Panc1 (cell line): ENCODE measurements at regions not wholly inside any gene's neighbourhood (a gene's known extent, or its start where the extent isn't known, plus 50 kb on each side); places are given as distances from the start of the nearest gene placed in this dataset.

ENCODE experiments used
- ATAC-seq: fragments of 200-7000 bp; cut with Tn5 transposase; 2 replicates; pipeline ENCODE4 v1.9.1; 2020; ENCODE audit warnings: mild to moderate bottlenecking, moderate library complexity
- BruUV-seq: library from RNA; stranded (reverse); fragments of 400-500 nt; replicated peaks from 2 replicates; lab custom pipeline; 2021; lab: Mats Ljungman, UMichigan
- CTCF ChIA-PET: fragments of 300-600 bp; sonication (Branson Sonifier 250); formaldehyde crosslinking; loops from one replicate; lab custom pipeline; 2022; ENCODE audit warnings: antibody characterized with exemption; lab: Charles Lee
- POLR2A ChIA-PET: fragments of 300-600 bp; sonication (Branson Sonifier 250); formaldehyde crosslinking; loops from one replicate; lab custom pipeline; 2022; ENCODE audit warnings: antibody characterized with exemption; lab: Charles Lee
- DNase-seq: peaks from one replicate; pipeline ENCODE4 v3.0.0-alpha.2; 2010; ENCODE audit warnings: low read depth, low spot score
- H3K27ac ChIP-seq: 2 replicates; pipeline ENCODE4 v1.5.1; 2011; ENCODE audit warnings: mild to moderate bottlenecking, low read length, inconsistent platforms
- H3K27me3 ChIP-seq: fragments of 200-500 bp; sonication (Bioruptor generic); 2 replicates; pipeline ENCODE4 v1.6.0; 2014; ENCODE audit warnings: low read length, inconsistent platforms; ENCODE audit not compliant: control insufficient read depth, insufficient read depth
- H3K36me3 ChIP-seq: fragments of 200-500 bp; sonication (Bioruptor generic); 2 replicates; pipeline ENCODE4 v1.5.1; 2014; ENCODE audit warnings: inconsistent platforms, mild to moderate bottlenecking, low read length, moderate library complexity; ENCODE audit not compliant: control insufficient read depth, insufficient read depth
- H3K4me1 ChIP-seq: 2 replicates; pipeline ENCODE4 v1.5.1; 2011; ENCODE audit warnings: inconsistent platforms, mild to moderate bottlenecking, low read length, moderate library complexity; ENCODE audit not compliant: control insufficient read depth, insufficient read depth
- H3K4me3 ChIP-seq, 2 experiments: 2 replicates each; pipeline ENCODE4 v1.5.1; 2011 to 2012; ENCODE audit warnings: low read depth in 2 of 2, low read length in 2 of 2, mild to moderate bottlenecking in 2 of 2, inconsistent platforms in 1 of 2, moderate library complexity in 1 of 2
- H3K9me3 ChIP-seq: fragments of 200-500 bp; sonication (Bioruptor generic); 2 replicates; pipeline ENCODE4 v1.5.1; 2014; ENCODE audit warnings: low read depth, mild to moderate bottlenecking, inconsistent platforms, low read length, moderate library complexity; ENCODE audit not compliant: control insufficient read depth, insufficient read depth
- CTCF ChIP-seq: fragments of 450-650 bp; IDR thresholded peaks from 2 replicates; pipeline ENCODE4 v1.5.1; 2017; ENCODE audit warnings: mild to moderate bottlenecking
- POLR2AphosphoS5 ChIP-seq: IDR thresholded peaks from 2 replicates; pipeline ENCODE4 v1.6.1; 2012; ENCODE audit warnings: mild to moderate bottlenecking, low read depth, low read length, moderate library complexity
- REST ChIP-seq, 2 experiments: IDR thresholded peaks; 2 replicates each; pipeline ENCODE4 v1.6.1; 2011 to 2012; ENCODE audit warnings: low read depth in 2 of 2, control low read depth in 1 of 2, low read length in 1 of 2, mild to moderate bottlenecking in 1 of 2, moderate library complexity in 1 of 2; ENCODE audit not compliant: insufficient read depth in 1 of 2
- SIN3A ChIP-seq: IDR thresholded peaks from 2 replicates; pipeline ENCODE4 v1.6.1; 2012; ENCODE audit warnings: low read depth, mild to moderate bottlenecking, low read length, moderate library complexity, borderline replicate concordance; ENCODE audit not compliant: insufficient read depth
- TCF7L2 ChIP-seq: IDR thresholded peaks from 2 replicates; pipeline ENCODE4 v1.6.1; 2011; ENCODE audit warnings: mild to moderate bottlenecking, low read depth, low read length, inconsistent platforms
- in situ Hi-C: cut with HindIII; loops from 2 replicates; pipeline ENCODE4 v1.10.0; 2016; ENCODE audit warnings: low sequenced_read_pairs, low pct_unique_long_range_greater_than_20kb
- intact Hi-C: fragments of 100-400 bp; cut with micrococcal nuclease; formaldehyde crosslinking; loops from one replicate; pipeline ENCODE4 v1.10.0; 2022; ENCODE audit not compliant: unreplicated experiment

GRCh38 chrX:7545564-7545963 is 297.4 kb upstream of the VCX start:
- ATAC-seq, result no peak
- in situ Hi-C loops, result no loop called here
- intact Hi-C loops, result no loop called here
- H3K9me3 ChIP-seq, result no peaks in the 10 kb centered on the region
- H3K36me3 ChIP-seq, result no peaks in the 10 kb centered on the region
- CTCF ChIA-PET, result no interaction called here
- POLR2A ChIA-PET, result no interaction called here
- H3K4me3 ChIP-seq, result no peak overlapping the region
- no peak for DNase-seq
- no peaks in the 10 kb centered on the region for H3K4me1 ChIP-seq
- no peak for TF ChIP-seq SIN3A
- TF ChIP-seq REST (IDR thresholded peaks at IDR 0.05; ENCODE audit: insufficient read depth in 1 of 2, low read depth in 2 of 2, low read length in 1 of 2), result no peak
- H3K27ac ChIP-seq, result no peak overlapping the region
- no peaks in the 10 kb centered on the region for H3K27me3 ChIP-seq
- BruUV-seq, result no TSS peak

- Histone ChIP-seq H3K27me3 (no peaks in the 10 kb centered on the region), H3K36me3 (no peaks in the 10 kb centered on the region), H3K4me3 (no peak overlapping the region), H3K27ac (no peak overlapping the region), H3K4me1 (no peaks in the 10 kb centered on the region), H3K9me3 (no peaks in the 10 kb centered on the region)
- BruUV-seq, result no TSS peak
- TF ChIP-seq TCF7L2 (no peak), POLR2AphosphoS5 (no peak), REST (IDR thresholded peaks at IDR 0.05; ENCODE audit: insufficient read depth in 1 of 2, low read depth in 2 of 2, low read length in 1 of 2) (no peak), SIN3A (no peak), CTCF (no peak)
- ATAC-seq (no peak), DNase-seq (no peak)
- CTCF ChIA-PET, result no interaction called here
- intact Hi-C loops (no loop called here), in situ Hi-C loops (no loop called here)
- POLR2A ChIA-PET, result no interaction called here
These were observed 300.2 kb upstream of the VCX start for GRCh38 chrX:7542587-7543380.
